Inflammatory macrophage treated with lipopolysaccharide for 1 hour (primary cell): ENCODE measurements at regions not wholly inside any gene's neighbourhood (a gene's known extent, or its start where the extent isn't known, plus 50 kb on each side); places are given as distances from the start of the nearest gene placed in this dataset.
"Not testable (repeated sequence)": the region's sequence is repeated elsewhere in the genome, so short reads cannot be mapped to it uniquely, and the experiment has no call there.

Source experiments
- DNase-seq, 2 donors: peaks; one replicate each; pipeline ENCODE4 v3.0.0-alpha.2; 2020 to 2022

DNA sequence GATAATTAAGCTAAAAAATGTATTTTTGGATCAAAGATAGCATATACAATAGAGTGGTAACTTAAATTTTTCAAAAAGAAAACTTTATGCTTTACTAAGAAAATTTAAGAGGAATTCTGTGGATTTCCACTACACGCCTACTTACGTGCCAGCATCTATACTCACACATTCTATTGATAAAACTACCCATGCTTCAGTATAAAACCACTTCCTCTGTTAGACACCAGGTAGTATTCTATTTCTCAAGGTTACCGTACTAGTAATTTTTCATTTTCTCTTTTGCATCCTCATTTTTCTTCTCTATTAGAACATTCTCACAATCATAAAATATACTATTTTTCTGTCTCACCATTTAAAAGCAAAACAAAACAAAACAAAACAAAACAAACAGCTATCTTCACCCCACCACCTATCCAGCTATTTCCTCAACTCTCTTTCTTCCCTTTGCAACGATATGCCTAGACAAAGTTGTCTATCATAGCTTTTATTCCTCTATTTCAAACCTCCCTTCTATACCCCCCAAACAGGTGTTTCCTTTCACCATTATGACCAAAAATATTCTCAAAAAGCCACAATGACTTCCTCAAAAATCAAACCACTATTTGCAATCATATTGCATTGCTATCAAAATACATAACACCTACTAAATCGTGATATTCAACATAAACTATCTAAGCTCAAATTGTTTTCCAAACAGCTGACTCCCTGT is 1652.0 kb downstream of the MRPL39 start:
- DNase-seq = no peak

DNA sequence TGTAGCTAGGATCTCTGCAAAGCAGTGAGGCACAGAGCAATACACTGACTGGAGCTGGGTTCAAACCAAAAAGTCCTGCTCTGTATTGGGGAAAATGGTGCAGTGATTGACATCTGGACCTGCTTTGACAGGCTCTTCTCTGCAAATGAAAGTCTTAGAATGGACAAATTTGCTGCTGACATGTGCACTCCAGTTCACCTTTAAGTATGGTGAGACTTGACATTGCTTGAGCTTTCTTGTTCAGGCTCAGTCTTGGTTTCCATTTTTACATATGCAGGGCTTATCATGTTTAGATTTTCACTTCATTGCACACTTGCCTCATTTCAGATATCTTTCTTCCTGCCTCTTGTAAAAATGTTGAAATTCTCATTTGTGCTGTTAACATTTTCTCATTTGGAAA is 1655.0 kb downstream of the MRPL39 start:
- DNase-seq = no peak

DNA sequence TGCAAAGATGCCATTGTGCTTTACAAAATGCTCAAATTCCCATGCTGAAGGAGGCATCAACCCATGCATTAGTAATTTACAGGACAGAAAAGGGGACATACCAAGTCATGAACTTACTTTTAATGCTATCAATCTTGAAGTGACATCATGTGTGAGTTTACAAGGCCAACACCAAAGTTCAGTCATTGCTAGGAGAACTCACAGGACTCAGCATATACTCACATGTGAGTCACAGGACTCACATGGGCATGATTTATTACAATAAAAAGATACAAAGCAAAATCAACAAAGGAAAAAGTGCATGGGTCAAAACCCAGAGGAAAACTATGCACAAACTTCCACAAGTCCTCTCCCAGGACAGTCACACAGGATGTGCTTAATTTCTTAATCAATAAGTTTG is 1656.0 kb downstream of the MRPL39 start:
- no peak for DNase-seq

DNA sequence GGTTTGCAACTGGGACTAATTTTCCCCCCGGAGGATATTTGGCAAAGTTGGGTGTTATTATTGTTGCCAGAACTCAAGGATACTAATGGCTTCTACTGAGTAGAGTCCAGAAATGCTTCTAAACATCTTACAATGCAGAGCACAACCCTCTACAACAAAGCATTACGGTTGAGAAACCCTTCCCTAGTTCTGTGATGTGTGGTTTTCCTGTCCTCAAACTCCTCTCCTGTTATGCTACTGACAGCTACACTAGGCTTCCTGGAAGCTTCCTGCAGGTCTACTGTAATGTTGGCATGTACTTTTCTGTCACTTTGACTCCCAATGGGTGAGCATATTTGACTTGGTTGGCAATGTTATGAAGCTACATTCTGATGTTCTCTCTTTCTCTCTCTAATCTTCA is 1656.9 kb downstream of the MRPL39 start:
- DNase-seq = no peak

DNA sequence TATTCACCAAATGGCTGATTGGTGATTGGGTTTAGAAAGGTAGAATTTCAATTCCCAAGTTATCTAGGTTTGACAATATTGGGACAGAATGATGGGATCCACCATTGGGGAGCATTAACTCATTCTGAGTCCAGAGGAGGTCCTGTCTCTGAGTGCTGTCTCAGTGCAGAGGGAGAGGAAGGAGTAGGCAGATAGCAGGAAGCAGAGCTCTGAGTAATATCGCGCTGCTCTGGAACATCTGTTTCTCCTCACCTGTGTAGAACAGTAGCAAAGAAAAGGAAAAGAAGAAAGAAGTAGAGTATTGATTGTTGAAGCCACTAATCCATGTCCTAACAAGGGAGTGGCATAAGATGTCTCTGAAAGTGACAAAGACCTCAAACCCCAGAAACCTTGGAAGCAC is 1657.8 kb downstream of the MRPL39 start:
- no peak for DNase-seq

DNA sequence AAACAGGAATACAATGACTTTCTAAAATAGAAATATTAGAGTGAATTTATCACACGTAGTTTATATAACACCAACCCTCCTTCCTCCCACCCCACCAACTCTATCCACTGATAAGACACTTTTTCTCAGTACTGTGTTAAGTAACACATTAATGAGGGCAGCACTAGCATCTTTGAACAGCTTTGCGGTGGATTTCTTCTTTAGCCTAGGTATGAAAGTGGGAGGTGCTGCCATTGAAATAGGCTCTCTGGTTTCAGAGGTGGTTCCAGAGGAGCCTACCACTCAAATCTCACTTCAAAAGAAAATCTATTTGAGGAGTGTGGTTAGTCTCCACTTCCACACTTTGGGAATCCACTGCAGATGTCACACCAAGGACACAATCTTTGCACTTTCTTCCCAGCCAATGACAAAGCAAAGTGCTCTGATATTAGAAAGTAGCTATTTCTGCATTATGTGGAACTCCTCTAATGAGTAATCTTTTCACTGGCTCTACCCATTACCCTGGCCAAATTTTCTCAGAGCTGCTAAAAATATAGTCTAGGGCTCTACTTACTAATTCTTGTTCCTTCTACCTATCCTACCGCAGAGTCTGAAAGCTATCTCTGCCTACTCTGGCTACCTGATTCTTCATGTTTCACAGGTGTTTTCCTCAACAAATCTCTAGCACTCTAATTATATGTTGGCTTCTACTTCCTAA is 1667.8 kb downstream of the MRPL39 start:
- no peak for DNase-seq

DNA sequence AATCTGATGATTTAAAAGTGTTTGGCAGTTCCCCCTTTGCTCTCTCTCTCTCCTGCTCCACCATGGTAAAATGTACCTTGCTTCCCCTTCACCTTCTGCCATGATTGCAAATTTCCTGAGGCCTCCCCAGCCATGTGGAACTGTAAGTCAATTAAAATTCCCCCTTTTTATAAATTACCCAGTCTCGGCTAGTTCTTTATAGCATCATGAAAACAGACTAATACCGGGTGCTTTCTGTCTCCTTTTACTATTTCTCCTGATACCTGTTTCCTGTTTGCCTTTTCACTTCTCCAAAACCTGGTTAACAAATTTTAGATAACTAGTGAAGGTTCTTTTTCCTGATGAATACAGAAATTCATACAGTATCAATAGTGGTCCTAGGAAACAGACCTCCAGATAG is 1670.3 kb downstream of the MRPL39 start:
- DNase-seq = no peak

DNA sequence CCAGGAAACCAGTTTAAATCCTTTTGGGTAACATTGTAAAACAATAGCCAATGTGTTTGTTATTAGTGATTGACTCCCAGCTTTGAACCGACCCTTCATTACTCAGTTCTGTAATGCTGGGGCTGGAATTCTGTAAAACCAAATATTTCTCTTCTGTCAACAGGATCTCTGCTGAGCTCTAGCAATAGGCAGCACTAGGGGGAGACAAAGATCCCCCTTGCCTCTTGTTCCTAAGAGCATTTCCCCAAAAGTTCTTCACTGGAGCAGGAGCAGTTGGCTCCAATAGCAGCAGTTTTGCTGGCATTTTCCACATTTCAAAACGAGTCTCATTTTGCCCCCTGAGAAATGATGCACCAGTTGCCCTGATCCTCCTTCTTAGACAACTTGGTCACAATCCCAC is 1671.1 kb downstream of the MRPL39 start:
- peak; percentile 11 to 49 for DNase-seq

DNA sequence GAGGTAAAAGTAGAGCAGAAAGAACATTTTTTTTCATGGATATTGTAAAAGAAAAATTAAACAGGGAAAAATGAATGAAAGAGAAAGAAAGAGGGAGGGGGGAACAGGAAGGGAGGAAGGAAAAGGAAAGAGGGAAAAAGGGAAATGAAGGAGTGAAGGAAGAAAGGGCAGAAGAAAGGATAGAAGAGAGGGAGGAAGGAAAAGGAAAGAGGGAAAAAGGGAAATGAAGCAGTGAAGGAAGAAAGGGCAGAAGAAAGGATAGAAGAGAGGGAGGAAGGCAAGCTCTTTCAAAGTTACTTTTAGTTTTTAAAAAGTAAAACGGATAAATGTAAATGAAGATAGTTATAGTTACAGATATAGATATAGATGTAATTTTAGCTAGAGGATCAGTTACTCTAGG is 1676.7 kb downstream of the MRPL39 start:
- DNase-seq = no peak

DNA sequence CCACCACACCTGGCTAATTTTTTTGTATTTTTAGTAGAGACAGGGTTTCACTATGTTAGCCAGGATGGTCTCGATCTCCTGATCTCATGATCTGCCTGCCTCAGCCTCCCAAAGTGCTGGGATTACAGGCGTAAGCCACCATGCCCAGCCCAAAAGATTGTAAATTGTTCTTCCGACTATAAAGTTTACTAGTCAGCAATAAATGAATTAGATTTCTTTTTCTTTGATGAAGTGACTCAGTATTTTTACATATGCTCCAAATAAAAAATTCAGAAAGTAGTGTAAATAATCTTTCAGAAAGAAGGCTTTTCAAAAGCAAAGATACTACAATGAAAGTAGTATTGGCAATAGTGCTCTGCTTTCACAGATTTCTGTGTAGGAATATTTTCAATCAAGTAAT is 1680.9 kb downstream of the MRPL39 start:
- not testable (repeated sequence) for DNase-seq

DNA sequence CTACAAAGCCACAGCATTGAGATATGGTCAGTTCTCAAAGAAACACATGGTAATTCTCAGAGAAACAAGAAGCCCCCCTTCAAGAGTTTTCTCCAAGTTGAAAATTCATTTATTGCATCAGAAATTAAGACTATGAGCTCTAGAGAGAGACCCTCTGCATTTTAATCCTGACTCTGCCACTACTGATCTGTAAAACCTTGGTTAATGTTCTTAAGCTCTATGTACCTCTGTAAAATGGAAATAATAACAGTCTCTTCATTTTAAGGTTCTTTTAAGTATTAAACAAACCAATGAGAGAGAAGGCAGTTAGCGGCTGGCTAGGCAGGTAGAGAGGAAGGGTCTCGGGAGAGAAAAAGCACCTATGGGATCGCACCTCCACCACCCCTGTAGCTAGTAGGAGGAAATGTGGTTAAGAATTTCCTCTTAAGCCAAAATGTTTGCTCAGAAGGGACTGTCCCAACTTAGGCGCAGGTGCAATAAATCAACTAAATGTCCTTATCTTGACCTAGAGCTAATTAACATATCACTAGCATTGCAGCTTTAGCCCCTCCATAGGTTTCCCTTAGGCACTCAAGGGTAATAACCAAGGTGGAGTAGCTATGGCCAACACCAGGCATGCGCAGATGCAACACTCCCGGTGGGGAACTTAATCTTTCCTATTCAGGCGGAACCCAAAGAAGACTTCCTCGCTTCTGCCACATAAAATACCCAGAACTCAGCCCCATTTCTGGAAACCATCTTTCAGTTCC is 1685.4 kb downstream of the MRPL39 start:
- DNase-seq = no peak

DNA sequence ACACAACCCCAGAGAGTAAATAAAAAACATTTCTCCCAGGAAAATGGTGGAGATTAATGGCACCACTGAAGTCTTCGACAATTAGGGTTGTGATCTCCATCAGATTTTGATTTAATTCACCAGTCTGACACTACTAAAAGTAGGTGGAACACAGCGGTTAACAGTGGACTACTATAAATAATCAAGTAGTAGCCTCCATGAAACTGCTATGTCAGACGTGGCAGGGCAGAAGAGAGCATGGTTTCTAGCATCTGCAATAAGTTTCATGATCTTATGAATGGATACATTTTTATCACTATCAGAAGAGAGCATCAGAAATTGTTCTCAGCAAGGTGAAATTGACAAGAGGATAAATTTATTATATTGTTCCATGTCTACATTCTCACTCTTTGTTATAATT is 1706.6 kb downstream of the MRPL39 start:
- DNase-seq = no peak

DNA sequence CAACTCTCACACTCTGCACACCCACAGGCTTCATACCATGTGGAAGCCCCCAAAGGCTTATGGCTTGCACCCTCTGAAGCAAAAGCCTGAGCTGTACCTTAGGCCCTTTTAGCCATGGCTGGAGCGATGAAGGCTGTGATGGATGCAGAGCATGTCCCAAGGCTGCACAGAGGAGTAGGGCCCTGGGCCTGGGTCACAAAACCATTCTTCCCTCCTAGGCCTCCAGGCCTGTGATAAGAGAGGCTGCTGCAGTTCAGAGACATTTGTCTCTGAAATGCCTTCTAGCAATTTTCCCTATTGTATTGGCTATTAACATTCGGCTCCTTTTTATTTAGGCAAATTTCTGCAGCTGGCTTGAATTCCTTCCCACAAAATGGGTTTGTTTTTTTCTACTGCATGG is 1707.7 kb downstream of the MRPL39 start:
- no peak for DNase-seq

DNA sequence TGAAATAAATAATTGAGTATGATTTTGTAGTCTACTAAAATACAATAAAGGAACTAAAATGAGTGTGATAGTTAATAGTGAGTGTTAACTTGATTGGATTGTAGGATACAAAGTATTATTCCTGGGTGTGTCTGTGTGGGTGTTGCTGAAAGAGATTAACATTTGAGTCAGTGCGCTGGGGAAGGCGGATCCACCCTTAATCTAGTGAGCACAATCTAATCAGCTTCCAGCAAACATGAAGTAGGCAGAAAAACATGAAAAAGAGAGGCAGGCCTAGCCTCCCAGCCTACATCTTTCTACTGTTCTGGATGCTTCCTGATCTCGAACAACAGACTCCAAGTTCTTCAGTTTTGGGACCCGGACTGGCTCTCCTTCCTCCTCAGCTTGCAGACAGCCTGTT is 1716.6 kb downstream of the MRPL39 start:
- no peak for DNase-seq

DNA sequence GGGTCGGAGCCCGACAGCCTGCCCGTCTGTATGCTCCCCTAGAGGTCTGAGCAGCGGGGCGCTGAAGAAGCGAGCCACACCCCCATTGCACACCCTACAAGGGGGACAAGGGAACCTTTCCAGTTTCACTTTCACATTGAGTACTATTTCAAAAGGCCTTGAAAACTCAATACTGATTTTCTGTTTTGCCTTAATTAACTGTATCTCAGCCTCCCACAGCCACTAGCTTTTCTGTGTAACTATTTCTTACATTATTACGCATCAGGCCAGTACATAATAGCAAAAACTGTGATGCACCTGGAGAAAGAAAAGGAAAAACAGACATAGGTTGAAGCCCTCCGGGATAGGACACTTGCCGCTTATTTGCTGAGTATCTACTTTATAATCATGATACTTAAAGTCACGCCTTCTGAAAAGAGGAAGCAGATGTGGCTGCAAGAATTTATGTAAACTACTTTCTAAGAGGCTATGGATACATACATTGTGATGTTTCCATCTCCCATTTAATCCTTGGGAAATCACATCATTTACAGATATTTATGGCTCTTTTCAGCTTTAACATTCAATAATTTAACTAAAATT is 1719.5 kb downstream of the MRPL39 start:
- peak; percentile 2 to 3 for DNase-seq

DNA sequence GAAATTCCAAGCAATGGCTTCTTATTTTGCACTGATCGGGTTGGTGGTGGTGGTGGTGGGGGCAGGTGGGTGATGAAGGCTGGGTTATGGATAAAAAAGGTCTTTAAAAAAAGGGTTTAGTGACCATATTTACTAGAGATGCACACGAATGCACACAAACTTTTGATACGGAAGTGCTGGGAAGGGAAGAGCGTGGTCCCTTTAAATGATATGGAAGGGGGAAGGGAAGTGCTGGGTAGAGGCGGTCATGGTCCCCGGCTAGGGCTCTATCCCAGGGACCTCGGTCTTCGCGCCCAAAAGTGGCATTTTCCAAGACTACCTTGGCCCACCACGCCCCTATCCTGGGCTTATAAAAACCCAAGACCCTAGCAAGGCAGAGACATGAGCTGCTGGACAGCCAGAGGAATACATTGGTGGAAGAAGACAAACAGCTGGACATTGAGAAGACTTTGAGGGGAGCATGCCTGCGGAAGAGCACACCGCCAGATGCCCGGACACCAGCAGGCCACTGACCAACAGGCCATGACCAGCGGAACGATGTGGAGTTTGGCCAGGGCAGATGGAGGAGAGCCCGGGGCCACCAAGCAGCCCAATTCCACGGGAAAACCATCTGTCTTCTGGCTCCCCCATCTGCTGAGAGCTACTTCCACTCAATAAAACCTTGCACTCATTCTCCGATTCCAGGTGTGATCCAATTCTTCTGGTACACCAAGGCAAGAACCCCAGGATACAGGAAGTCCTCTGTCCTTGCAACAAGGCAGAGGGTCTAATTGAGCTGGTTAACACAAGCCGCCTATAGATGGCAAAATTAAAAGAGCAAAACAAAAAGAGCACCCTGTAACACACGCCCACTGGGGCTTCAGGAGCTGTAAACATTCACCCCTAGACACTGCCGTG is 1720.2 kb downstream of the MRPL39 start:
- DNase-seq = no peak

DNA sequence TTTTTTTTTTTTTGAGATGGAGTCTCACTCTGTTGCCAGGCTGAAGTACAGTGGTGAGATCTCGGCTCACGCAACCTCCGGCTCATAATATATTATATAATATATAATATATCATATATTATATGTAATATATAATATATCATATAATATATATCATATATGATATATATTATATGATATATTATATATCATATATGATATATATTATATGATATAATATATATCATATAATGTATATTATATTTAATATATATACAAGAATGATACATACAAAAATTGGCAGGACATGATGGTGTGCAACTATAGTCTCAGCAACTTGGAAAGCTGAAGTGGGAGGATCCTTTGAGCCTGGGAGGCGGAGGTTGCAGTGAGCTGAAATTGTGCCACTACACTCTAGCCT is 1725.5 kb downstream of the MRPL39 start:
- DNase-seq = no peak

DNA sequence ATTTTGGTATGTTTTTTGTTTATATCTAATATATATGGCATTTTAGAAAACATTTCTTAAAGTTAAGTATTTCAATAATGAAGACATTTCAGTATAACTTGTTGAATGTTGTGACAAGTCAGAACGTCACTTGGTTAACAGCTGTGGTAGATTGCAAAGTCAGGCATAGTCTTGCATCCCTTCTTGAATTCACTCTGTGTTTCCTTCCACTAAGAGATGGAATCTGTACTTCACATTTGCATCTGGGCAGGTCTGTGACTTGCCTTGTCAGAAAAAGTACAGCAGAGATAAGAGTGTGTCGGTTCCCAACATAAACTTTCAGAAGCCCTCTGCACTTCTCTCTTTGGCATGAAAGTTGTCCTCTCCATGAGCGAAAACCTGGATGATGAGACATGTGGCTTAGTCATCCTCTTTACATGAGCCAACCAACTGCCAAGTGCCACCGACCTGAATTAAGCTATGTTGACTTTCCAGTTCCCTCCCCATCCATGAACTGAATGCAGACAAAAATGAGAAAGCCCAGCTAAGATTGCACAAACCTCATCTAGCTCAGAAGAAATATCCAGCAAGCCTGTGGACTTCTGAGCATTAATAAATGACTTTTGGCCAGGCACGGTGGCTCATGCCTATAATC is 1730.2 kb downstream of the MRPL39 start:
- no peak for DNase-seq

DNA sequence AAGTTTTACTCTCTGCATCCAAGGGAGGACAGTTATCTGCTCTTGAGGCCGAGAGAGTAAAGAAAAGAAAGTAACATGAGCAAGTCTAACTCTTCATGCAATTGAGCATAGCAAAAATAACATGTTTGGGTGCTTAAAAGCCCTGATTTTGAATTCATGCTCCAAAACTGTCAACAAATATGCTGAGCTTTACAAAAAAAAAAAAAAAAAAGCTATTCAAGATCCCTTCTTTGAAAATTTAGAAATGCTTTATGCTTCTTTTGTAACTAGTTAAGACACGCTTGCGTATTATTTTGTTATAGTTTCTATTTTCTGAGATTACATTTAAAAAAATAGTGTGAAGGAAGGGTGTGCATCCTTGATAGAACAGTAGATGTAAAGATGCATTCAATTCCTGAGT is 1733.0 kb downstream of the MRPL39 start:
- no peak for DNase-seq

DNA sequence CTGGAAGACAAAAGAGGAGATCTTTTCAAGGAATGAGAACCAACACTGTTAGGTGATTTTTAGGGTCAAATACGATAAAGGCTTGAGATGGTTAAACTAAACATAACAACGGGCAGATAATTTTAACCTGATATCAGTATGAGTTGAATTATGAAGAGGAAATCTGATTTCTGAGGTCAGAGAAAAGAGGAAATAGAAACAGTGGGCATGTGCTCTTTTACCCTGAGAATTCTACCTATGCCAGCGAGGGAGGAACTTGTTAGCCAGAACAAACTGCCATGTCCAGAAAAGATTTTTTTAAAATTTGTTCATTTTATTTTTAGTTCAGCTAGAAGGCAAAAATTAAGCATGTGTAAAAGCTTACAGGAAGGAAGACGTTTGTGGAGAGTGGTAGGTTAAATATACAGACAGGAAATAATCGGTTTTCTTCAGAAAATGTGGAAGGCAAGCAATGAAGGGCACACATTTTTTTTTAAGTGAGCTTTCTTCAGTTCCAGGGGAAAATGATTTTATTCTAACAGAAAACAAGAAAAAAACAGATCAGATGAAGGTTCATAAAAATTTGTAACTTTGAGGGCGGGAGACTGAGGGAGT is 1745.3 kb downstream of the MRPL39 start:
- no peak for DNase-seq

DNA sequence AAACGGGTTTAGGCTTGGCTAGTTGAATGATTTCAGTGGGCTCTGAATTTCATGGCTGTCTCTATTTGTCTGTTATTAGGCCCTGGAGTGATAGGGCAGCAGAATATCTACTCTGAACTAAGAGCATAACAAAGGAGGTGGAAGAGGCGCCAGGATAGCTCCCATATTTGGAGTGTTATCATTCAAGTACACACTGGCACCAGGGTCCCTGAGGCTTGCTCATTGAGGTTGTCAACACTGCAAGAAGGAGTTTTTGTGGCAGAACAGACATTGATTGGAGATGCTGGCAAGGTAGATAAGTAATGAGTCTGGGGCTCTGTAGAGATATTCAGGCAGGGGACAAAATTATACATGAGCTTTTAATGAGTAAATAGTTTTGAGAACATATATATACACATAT is 1748.4 kb downstream of the MRPL39 start:
- DNase-seq = no peak
